IPS-NIHi7 (cell line): ENCODE measurements at regions not wholly inside any gene's neighbourhood (a gene's known extent, or its start where the extent isn't known, plus 50 kb on each side); places are given as distances from the start of the nearest gene placed in this dataset.

Source experiments
- DNase-seq: peaks from one replicate; pipeline ENCODE4 v3.0.0; 2012; ENCODE audit warnings: mixed read lengths; ENCODE audit errors: extremely low spot score

DNA sequence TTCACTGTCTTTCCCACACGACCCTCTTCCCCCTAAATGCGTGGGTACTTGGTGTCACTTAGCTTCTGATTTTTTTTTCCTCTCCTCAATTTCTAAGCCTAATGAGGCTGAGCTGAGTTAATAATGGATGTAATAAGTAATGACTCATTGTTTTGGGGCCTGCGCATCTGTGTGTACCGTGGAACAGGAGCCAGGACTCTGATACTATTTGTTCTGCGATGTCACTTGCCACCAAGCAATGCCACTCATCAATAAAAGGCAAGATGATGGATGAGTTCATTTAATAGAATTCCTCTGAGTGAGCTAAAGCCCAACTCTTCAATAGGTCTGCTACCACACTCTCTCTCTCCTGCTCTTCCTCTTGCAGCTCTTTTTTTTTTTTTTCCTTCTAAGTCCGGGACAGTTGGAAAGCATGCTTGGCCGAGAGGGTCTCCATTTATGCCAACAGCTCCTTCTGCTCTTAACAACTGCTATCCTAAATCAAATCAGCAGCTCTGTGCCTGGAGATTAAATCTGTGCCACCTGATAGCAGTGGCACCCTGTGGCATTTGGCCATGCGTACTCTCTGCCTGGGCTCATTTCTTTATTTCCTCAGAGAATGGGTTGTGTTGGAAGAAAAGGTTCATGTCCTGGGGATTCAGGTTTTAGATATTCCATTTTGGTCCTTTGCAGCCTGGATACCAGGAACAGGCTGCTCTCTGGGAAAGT is 1284.2 kb upstream of the PIK3C3 start:
- no peak for DNase-seq

DNA sequence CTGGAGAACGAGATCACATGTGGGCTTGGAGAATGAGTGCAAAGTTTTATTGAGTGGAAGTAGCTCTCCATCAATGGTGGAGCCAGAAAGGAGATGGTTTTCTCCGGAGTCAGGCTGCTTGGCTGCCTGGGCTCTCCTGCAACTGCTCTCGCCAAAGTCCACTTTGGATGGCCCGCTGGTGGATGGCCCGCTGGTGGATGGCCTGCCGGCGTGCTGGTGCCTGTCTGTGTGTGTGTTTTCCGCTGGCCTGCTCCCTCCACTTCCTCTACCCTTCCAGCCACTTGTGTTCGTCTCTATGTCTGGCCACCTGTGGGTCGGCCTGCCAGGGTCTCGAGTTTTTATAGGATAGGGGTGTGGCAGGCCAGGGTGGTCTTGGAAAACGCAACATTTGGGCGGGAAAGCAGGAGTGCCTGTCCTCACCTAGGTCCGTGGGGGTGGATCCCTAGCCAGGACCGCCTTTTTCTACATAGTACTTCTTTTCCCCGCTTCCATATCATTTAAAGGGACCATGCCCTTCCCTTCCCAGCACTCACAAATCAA is 1292.1 kb upstream of the PIK3C3 start:
- DNase-seq, result no peak

DNA sequence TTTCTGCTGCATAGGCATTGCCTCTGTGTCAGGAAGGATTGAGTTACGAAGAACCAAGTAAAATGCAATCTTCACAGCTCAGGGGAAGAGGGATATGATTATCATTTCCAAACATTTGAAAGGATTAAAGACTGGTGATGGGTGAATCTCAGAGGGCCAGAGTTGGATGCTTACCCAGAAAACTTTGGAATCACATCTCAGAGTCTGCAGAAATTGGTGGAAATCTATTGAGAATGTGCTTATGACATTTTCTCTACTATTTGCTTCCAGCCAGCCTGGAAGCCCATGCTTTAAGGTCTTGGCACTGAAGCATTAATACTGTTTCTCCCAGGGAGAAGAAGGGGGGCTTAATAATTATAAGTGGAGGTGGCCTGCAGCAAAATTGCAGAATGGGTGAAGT is 1301.4 kb upstream of the PIK3C3 start:
- DNase-seq, result no peak

DNA sequence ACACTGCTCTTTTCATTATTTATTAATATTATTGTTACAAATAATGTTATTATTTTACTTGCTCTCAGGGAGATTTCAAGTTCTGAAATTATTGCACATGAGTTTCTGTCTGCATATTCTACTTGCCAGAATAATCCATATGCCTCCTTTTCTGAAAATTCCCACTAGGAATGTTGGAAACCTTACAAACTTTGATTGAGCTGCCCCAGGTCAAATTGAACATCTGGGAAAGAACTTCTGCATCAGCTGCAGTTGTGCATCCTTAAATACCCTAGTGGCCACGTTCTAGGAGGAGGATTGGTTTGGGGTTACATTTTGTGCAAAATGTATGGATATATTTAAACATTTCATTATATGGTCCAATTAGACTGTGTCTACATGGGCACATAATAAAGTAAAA is 1302.7 kb upstream of the PIK3C3 start:
- no peak for DNase-seq

DNA sequence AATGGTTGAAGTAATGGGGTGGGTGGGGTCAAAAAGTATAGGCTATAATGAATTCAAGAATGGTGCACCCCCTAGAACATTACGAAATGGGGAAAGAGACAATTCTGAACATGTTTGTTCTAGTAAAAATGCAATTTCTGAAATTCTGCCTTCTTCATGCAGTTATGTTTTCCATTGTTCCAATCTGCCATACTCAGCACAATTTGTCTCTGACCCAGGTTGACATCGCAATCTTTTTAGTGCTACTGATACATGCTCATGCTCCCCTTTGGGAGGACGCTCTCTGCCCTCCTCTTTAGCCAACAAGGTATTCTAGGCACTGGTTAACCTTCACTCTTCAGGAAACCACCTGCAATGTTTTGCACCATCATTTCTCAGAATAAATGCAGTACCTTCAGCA is 1303.9 kb upstream of the PIK3C3 start:
- DNase-seq, result no peak

DNA sequence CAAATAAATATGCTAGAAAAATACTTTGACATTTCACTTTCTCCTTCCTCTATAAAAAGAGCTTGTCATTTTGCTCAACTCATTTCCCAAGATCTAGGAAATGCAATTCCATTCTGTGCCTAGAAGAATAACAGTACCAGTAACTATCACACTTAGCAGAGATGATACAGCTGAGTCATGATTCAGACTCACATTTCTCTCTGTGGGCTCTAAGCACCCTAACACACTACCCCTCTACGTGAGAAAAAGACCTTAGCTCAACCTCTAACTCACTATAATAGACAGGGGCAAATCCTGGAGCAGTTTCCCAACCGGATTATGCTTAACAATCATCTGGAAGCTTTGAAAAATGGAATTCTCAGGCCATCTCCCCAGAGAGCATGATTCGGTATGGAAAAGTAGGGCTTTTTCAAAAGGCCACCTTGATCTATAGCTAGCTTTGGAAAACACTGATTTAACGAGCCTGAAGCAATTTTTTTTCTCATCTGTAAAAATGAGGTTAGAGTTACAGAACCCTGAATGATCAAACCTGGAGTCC is 1312.3 kb upstream of the PIK3C3 start:
- no peak for DNase-seq

DNA sequence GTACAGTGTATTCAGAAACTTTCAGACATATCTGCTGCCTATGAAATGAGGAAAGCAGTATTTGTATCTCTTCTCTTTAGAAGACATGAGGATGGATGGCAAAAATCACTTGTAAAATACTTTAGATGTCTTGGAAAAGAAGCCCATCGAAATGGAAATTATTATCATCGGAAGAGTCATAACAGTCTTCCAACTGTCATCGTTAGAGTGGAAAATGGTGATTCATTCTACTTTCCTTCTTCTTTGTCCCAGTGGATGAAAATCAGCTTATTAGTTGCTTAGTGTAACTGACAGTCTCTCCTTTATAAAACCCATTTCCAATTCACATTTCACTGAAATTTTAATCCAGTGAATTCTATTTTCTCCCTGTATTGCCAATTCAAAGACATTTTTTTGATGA is 1323.7 kb upstream of the PIK3C3 start:
- no peak for DNase-seq

DNA sequence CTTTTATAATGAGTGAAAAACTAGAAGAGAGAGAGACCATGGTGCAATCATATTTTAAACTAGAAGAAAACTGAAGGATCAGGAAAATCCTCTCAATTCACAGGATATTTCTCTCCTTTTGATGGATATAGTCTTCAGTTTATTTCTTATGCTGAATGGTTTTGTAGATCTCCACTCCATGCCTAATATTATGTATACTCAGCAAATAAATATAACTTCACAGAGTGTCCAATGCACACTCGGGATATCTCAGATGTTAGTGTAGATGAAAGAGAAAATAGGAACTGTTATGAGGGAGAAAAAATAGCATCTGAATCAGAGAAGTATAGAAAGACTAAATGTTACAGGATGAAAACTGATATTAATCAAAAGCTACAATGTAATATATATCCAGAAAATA is 1324.5 kb upstream of the PIK3C3 start:
- DNase-seq, result no peak

DNA sequence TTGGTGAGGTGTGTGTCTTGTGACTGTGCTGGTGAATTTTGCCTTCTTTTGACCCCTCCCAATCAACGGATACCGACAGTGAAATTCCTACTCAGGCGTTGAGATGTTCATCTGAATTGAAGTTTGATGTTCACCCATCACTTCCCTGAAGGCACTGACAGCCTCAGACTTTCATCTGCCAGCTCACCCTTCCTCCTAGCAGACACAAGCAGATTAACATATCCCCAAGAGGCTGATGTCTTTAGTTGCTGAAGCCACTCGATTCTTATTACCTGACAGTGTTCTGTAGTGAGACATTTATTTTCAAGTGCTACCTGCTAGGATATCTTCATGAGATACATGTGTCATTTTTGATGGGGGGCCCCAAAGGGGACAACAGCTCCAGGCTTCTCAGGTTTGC is 1330.1 kb upstream of the PIK3C3 start:
- DNase-seq, result no peak

DNA sequence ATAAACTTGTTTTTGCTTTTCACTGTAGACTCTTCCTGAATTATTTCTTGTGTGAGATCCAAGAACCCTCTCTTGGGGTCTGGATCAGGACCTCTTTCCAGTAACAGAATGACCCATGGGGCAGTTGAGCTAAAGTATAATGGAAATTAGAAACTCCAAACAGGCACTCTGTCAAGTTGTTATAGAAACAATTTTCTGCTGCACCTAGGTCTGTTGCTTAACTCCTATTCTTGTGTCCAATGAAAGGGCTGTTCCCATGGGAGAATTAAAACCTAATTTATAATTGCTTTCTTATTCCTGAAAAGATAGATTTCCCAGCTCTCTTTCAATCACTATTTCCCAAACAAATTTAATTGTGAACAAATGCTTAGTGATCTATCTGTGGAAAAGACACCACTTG is 1341.3 kb upstream of the PIK3C3 start:
- no peak for DNase-seq

DNA sequence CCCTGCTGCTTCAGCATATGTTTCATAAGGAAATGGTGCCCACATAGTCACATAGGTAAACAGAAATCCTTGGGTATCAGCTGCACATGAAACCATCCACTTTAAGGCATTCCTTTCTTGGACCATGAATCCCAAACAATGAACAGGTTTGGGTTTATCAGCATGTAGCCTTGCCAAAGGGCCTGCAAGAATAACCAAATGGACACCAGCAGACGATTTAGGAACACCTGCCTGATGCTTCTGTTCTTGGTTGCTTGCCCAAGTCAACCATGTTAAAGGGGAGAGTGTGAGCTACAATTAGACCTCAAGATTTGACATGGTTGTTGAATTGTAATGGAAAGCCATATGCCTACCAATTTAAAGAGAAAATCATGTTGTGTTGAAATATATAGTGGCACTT is 1342.7 kb upstream of the PIK3C3 start:
- DNase-seq, result no peak

DNA sequence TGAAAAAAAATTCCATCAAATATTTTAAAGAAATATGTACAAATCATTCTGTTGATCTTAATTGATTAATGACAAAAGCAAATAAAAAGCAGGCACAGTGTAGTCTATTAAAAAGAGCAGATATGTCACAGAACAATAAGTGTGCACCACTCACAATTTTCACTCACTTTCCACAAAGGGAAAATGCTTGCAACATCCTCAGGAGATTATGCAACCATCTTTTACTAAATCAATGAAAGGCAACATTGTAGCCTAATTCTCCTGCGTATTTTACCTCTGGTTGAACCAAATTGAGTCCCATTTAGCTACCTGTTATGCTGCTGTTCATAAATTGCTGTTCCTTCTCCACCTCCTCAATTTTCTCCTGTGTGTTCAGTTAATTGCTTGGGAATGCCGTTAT is 1346.8 kb upstream of the PIK3C3 start:
- DNase-seq, result no peak

DNA sequence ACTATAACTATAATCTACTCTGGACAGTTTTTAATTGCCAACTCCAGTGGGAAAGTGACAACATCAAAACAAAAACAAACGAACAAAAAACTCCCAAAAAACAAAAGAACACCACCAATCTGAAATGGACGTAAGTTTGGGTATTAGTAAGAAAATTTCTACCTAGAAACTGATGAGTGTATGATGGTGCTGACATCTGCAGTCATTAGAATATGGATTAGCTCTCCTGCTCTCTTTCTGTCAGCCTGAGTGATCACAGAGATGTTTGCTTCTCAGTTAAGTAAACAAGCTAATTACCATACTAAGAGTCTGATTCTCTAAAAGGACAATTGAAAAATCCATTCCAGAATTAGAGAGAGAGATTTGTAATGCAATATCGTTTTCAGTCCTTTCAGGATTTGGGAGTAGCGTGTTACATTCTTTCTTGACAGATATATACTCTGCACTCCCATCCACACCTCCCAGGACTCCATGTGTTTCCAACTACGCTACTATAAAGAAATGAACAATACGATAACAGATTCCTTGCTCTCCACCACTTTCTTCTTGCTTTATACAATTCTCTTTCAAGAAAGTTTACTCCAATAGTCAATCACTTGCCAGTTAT is 1347.4 kb upstream of the PIK3C3 start:
- DNase-seq, result no peak

DNA sequence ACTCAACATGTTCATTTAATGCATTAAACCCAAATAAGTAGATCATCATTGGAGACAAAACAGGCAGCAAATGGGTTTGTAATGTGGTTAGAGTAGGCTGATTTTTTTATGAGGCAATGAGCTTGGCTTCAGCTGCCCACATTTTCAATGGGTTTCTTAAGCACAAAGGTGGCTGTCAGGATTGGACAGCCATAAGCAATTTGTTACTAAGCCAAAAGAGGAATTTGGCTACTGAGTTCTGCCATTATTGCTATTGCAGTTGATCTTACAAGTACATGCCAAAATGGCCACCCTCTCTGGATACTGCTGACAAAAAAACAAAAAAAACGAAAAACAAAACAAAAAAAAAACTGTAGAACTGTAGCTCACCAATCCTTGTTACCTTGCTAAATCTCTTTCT is 1348.0 kb upstream of the PIK3C3 start:
- DNase-seq, result no peak

DNA sequence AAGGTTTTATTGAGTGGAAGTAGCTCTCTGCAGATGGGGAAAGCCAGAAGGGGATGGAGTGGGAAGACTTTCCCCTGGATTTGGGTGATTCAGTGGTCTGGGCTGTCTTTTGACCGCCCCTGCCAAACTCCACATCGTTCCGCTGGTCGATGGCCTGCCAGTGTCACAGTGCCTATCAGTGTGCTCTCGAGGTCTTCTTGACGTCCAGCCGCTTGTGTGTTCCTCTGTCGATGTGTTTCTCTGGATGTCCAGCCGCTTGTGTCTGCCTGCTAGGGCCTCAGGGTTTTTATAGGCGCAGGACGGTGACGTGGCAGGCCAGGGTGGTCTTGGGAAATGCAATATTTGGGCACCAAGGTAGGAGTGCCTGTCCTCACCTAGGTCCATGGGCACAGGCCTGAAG is 1371.4 kb upstream of the PIK3C3 start:
- no peak for DNase-seq

DNA sequence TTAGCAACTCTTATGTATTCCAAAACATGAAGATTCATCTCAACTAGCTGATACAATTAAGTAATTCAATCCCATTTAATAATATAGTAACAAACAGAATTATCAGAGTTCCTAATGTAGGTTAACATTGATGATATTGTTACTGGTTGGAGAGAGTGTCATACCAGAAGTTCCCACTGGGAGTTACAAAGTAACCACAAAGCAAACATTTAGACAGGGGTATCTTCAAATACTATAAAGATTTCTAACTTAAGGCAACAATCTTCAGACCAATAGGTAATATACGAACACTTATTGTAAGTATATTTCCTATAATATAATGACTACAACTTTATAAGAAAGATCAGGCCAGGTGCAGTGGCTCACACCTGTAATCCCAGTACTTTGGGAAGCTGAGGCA is 1372.9 kb upstream of the PIK3C3 start:
- no peak for DNase-seq

DNA sequence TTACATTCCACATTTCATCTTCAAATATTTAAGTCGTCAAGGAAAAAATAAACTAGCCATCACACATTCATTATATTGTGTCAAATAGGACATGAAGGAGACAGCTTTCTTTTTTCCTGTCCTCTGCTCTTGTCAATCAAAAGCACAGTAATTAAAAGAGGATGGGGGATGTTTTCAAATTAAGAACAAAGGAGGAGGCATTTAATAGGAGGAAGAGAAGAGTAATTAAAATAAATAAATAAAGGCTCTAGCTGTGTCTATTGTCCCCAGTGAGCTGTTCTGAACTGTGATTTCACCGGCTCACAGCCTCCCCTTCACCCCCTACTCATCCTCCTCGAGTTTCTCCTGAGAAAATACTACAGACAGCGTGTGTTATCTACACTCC is 1377.1 kb upstream of the PIK3C3 start:
- DNase-seq, result no peak

DNA sequence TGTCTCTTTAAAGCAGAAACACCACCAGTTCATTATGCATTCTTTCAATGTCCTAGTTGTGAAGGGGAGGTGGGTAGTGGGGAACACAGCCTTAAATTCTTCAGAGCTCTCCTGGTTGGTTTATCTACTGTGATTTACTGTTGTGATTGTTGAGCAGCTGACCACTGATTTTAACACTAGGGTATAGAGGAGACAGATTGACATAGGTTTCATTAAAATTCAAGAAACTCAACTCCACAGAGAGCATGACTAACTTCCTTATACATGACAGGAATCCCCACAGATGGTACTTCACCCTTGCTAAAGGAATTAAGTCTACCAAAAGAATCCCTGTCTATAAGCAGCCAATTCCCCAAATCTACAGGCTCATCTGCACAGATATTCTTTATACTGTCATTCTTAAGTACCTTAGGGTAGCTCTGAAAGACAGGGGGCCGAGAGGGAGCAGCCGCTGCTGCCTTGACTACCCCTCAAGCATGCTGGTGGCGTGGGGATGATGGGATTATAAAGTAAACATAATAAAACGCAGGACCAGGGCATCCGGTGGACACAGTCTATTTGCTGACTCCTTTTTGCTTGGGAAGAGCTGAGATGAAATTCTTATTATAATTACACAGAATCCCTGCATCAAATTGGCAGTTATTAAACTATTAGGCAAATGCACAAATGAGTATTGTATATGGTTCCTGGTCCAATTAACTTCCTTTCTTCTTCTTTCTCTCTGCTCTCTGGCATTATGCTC is 1377.6 kb upstream of the PIK3C3 start:
- no peak for DNase-seq

DNA sequence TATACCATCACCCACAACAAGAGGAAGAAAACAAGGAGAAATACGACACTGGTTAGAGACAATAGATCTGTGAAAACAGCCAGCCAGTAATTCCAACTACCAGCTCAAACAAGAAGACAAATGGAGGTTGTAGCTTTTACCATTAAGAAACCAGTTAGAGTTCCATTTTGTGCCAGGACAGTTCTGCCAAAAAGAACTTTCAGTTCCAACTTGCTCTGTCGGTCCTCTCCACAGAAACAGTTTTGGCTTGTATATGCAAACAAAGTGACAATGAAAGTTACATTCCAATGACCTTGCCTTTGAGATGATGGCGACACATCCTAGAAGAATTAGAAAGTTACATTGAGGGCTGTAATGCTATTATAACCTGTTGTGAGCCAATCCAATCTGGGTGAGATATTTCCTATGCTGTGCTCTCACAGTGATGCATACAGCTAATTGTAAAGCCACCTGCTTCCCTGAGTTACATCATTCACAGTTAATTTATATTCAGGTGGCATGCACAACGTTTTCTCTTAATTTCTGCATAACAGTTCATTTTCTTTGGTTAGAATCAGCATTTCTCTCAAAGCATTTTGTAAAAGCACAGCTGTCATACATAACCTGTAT is 1378.4 kb upstream of the PIK3C3 start:
- DNase-seq, result no peak

DNA sequence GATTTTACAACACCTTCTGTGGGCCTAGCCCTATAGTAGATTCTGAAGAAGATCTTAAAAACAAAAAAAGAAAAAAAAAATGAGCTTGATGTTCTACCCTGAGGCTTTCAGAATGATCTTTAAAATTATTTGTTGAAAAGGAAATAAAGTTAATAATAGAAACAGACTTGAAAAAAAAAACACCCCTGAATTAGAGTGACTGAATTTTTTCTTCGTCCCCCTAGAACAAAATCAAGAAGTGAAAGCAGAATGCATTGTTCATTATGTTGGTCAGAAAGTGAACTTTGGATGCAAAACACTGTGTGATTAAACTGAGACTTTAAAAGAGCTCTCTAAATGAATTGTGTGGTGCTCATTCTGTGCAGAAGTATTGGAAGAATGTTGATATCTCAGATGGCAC is 1384.4 kb upstream of the PIK3C3 start:
- no peak for DNase-seq

DNA sequence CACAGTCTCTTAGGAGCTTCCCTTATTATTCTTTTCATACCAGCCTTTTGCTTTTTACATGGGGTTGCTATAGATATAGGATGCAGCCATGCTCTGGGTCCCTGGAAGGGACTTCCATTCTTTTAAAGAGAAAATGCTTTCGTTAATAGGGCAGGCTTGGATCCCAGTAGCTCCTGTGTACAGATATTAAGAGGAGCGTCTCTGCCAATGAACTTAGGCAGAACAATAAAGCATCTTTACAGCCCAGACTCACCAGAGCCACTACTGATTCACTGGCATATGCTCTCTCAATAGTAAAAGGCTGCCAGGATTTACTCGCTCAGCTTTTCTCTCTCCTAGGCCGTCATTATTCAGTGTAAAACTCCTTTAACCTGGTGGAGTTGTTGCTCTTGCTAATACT is 1385.4 kb upstream of the PIK3C3 start:
- DNase-seq, result no peak

DNA sequence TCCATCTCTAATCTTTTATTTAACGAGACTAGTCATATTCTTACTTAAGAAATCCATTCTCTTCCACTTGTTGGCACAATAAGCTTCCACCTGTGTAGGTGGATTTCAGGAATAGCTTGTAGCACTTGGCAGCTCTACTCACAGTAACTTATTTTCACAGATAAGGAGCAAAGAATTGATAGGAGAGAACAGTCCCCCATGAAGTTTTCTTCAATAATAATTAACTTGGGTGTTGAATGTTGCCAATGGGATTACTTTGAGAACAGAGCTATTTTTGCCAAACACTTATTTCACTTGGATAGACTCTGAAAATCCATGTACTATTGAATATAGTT is 1388.6 kb upstream of the PIK3C3 start:
- no peak for DNase-seq
